ENCODE measurements at regions not wholly inside any gene's neighbourhood (a gene's known extent, or its start where the extent isn't known, plus 50 kb on each side); places are given as distances from the start of the nearest gene placed in this dataset.

- TF ChIP-seq CTCF (IDR thresholded peaks at IDR 0.05) (no peak), POLR2AphosphoS5 (IDR thresholded peaks at IDR 0.05; ENCODE audit: low read depth, low read length) (no peak), REST (IDR thresholded peaks at IDR 0.05; ENCODE audit: insufficient read depth in 1 of 2, low read depth in 2 of 2, low read length in 1 of 2) (no peak), TCF7L2 (IDR thresholded peaks at IDR 0.05; ENCODE audit: low read depth, low read length) (no peak)
Observed at GRCh38 chr3:45309876-45310275, 78.5 kb upstream of the LARS2 start.
